T-helper 1 cell treated with Interleukin-12 subunit alpha and Interleukin-12 subunit beta and Interleukin-4 antibody, amounts not matched to agents 30 ng/mL and 1 ng/mL, for 36 hours (primary cell): ENCODE measurements at regions not wholly inside any gene's neighbourhood (a gene's known extent, or its start where the extent isn't known, plus 50 kb on each side); places are given as distances from the start of the nearest gene placed in this dataset.

Experiments used
- intact Hi-C: fragments of 100-400 bp; cut with micrococcal nuclease; formaldehyde crosslinking; loops from one replicate; pipeline ENCODE4 v1.15.1; 2024

GRCh38 chr20:11077226-11077625, 403.4 kb upstream of the JAG1 start:
- intact Hi-C loops, result no loop called here

- intact Hi-C loops, result no loop called here
Observed at GRCh38 chr20:11080010-11080409, 406.2 kb upstream of the JAG1 start.

- intact Hi-C loops, result no loop called here
Observed at GRCh38 chr20:11080781-11081377, 407.1 kb upstream of the JAG1 start.

GRCh38 chr20:11083841-11084240, 410.0 kb upstream of the JAG1 start:
- intact Hi-C loops, result no loop called here

- intact Hi-C loops, result no loop called here
Observed at GRCh38 chr20:11084508-11084907, 410.7 kb upstream of the JAG1 start.

GRCh38 chr20:11086970-11087369, 413.2 kb upstream of the JAG1 start:
- intact Hi-C loops, result no loop called here

GRCh38 chr20:11090751-11091150, 417.0 kb upstream of the JAG1 start:
- intact Hi-C loops, result no loop called here

GRCh38 chr20:11091511-11091910, 417.7 kb upstream of the JAG1 start:
- intact Hi-C loops, result no loop called here

GRCh38 chr20:11092151-11092550, 418.4 kb upstream of the JAG1 start:
- intact Hi-C loops, result no loop called here

- intact Hi-C loops, result no loop called here
Observed at GRCh38 chr20:11094196-11094595, 420.4 kb upstream of the JAG1 start.

- intact Hi-C loops, result no loop called here
Observed at GRCh38 chr20:11094711-11095110, 420.9 kb upstream of the JAG1 start.

- intact Hi-C loops, result no loop called here
Observed at GRCh38 chr20:11098888-11099287, 425.1 kb upstream of the JAG1 start.

GRCh38 chr20:11101243-11101642, 427.4 kb upstream of the JAG1 start:
- intact Hi-C loops, result no loop called here

GRCh38 chr20:11101696-11102095, 427.9 kb upstream of the JAG1 start:
- intact Hi-C loops, result no loop called here

- intact Hi-C loops, result no loop called here
Observed at GRCh38 chr20:11103866-11104265, 430.1 kb upstream of the JAG1 start.

GRCh38 chr20:11108102-11108810, 434.5 kb upstream of the JAG1 start:
- intact Hi-C loops, result no loop called here

- intact Hi-C loops, result no loop called here
Observed at GRCh38 chr20:11110535-11110934, 436.7 kb upstream of the JAG1 start.

- intact Hi-C loops, result no loop called here
Observed at GRCh38 chr20:11111191-11111590, 437.4 kb upstream of the JAG1 start.

- intact Hi-C loops, result no loop called here
Observed at GRCh38 chr20:11112832-11113231, 439.0 kb upstream of the JAG1 start.

- intact Hi-C loops, result no loop called here
Observed at GRCh38 chr20:11114382-11114781, 440.6 kb upstream of the JAG1 start.

- intact Hi-C loops, result no loop called here
Observed at GRCh38 chr20:11117808-11118528, 444.2 kb upstream of the JAG1 start.

- intact Hi-C loops, result no loop called here
Observed at GRCh38 chr20:11118802-11119380, 445.1 kb upstream of the JAG1 start.
